NCI-H774 (cell line): ENCODE measurements at regions not wholly inside any gene's neighbourhood (a gene's known extent, or its start where the extent isn't known, plus 50 kb on each side); places are given as distances from the start of the nearest gene placed in this dataset.

Experiments
- DNase-seq: peaks from one replicate; lab custom pipeline; 2025; lab: John Stamatoyannopoulos, UW

DNA sequence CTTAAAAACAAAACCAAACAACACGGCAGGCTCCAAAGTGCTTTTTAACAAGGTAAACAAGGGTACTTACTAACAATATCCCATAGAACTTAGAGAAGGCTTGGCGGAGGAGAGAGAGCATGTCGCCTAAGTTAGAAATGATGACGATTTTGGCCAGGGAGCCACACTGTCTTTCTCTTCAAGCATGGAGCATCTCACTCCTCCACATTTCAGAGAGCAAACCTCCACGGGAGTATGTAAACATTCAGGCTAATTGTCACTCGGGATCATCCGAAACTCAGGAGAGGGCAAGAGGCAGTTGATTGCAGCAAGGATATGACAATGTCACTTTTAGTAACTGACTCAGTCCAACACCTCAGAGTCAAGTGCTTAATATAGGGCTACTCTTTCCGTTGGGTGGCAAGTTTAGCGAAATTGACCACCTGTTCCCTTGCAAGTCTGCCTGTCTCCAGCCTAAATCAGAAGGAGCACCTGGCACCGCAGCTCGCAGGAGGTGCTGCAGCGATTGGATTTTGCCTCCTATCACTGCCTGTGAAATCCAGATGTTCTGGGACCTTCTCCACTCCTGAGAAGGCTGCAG is 65.8 kb upstream of the RPS6KA2 start:
- DNase-seq, result no peak

DNA sequence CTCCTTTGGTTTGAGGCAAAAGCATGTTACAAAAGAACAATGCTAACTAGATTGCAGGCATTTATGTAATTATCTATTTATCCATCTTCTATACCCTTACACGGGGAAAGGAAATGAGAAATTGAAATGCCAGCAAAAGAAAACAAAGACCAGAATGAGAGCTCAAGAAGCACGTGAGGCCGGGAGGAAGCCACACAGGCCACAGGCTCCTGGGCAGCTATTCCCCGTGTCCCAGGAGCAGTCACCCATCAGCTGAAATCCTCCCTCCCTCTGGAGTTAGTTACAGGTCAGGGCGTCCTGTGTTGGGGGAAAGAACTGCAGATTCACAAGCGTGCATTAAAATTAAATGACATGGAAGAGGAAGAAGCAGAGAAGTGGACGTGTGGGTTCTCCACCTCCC is 64.7 kb upstream of the RPS6KA2 start:
- no peak for DNase-seq

DNA sequence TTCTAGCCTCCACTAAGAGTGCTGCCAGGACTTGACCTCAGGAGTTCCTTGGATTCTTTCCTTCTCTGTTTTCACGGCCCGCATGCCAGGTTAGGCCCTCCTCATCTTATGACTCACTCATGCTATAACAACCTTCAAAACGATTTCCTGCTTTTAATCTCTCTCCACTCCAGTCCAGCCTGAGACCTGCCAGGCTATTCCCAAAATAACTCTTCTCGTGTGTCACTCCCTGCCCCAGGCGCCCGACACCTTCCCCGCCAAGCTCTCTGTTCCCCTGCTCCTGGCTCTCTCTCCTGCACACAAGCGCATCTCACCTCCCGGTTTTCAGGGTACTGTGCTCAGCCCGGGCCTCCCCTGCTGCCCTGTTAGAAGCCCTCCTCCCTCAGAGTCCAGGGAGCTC is 64.1 kb upstream of the RPS6KA2 start:
- no peak for DNase-seq

DNA sequence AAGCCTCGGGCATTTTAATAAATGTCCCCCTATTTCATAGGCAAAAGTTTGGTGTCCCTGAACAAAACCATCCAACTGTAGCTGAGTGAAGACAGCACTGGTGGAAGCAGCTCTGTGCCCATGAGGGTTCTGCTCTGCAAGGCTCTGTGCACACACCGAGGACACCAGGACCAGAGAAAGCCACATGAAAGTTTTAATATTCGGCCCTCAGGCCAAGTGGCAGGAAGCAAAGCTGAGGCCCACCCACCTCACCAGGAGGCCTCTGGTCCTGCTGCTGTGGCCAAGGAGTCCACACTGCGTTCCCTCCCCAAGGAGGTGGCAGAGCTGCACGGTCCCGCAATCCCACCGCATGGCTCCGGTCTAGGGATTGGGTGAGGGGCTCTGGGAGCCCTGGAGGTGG is 62.6 kb upstream of the RPS6KA2 start:
- no peak for DNase-seq

DNA sequence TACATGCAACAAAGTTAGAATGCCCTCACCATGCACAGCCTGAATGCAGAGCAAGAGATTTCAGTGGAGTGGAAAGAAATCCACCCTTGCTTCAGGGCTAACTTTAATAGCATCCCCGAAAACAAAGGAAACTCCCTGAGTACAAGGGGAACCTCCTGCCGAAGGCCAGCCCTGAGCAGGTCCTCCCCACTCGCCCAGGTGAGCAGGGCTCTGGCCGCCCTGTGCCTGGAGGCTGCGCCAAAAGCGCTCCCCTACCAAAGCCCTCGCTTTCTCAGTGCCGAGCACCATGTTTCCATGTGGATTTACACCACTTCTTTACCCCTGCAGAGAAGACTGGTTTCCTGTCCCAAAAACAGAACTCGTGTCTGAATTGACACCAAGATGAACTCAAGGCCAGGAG is 61.9 kb upstream of the RPS6KA2 start:
- no peak for DNase-seq

DNA sequence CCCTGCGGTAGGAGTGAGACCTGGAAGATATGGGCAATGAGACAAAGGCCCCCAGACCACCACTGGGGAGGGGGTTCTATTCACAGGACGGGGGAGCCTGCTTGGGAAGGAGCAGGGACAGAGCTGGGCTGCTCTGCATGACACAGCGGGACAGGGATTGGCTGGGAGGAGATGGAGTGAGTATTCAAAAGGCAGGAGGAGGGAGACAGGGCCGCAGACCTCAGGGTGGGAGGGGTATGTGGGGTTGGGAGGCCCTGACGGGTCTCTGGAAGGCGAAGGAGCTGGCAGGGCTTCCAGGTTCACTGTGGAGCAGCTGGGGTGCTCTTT is 60.8 kb upstream of the RPS6KA2 start:
- no peak for DNase-seq

DNA sequence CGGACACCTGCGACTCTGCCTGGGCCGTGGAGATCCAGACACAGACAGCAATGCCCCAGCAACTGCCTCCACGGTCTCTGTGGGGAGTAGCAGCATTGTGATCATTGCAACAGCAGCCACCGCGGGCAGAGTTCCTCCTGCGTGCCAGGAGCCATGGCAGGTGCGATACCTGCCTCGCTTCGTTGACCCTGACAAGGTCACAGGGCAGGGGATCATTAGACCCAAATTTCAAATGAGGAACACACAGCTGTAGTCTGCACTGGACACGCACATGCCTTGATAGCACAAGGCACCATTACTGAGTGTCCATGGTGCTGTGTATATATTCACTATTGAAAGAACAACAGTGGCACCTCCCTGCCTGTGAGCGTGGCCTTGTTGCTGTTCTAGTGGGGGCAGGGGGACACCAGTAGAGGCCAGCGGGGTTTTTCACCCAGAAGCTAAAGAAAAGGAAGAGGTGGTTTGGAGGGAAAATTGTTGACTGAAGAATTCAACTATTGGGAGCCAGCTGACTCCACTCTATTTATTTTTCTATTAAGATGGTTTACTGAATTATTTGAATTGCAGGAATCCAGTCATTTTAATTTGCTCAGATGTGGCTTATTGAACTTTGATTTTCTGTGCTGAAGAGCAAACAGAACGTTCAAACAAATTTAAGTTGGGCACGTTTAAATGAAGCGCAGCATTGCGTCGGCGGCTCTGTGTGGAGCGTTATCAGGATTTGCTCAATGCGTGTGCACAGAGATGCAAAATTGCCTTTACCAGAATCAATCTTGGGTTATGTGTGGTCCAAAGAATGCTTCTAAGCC is 60.2 kb upstream of the RPS6KA2 start:
- DNase-seq, result peak; percentile 25

DNA sequence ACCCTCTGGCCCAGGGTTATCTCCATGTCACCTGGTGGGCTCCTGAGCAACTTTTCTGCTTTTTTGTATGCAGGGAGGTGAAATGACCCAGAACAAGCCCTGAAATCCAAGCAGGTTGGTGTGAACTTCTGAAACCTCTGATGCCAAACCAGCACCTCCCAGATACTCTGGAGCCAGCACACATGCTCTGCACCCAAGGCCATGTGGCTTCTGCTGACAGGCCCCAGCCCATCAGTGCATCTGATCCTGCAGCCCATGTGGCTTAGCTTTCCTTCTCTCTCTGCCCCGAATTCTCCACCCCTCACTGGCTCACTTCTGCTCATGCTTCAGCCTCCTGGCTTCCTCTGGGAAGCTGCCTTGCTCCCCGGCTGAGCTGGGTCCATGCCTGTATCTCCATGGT is 59.3 kb upstream of the RPS6KA2 start:
- DNase-seq, result no peak

DNA sequence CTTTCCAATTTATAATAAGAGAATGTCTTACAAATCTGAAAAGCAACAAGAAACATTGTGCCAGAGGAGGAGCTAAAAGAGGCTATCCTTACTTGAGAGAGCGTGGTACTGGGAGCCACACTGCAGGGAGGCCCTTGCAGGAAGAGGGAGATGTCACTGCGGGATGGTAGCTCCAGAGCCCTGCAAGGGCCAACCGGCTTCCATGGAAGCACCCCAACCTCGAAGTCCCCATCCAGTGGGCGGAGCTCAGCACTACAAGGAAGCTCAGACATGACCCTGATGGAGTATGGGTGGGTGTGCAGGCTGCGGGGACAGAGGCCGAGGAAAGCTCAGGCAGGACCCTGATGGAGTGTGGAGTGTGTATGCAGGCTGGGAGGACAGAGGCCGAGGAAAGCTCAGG is 57.8 kb upstream of the RPS6KA2 start:
- DNase-seq, result no peak

DNA sequence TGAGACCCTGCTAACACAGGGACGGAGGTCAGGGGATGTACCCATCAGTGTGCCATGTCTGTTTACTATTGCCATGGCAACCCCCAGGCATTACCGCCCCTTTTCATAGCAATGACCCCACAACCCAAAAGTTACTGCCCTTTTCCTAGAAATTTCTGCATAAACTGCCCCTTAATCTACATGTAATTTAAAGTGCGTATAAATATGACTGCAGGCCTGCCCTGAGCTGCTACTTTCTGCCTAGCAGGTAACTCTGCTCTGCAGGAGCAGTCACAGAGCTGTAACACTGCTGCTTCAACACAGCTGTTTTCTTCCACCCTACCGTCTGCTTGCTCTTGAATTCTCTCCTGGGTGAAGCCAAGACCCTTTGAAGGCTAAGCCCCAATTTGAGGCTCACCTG is 57.1 kb upstream of the RPS6KA2 start:
- no peak for DNase-seq

DNA sequence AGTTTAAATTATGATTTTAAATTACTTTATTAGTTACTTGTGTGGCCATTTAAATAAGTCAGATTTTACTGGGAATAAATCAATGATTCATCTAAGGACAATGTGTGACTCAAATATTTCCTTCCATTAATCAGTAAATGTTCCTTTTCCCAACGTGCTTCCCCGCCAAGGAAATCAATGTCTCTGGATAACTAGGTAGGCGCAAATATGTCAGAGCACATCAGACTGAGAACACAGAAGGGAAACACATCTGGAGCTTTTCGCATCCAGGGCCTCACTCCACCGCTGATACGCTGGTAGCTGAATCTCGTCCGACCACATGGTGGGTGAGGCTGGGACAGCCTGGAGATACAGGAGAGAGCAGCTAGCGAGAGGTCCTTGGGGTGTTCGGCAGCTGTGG is 56.4 kb upstream of the RPS6KA2 start:
- no peak for DNase-seq

DNA sequence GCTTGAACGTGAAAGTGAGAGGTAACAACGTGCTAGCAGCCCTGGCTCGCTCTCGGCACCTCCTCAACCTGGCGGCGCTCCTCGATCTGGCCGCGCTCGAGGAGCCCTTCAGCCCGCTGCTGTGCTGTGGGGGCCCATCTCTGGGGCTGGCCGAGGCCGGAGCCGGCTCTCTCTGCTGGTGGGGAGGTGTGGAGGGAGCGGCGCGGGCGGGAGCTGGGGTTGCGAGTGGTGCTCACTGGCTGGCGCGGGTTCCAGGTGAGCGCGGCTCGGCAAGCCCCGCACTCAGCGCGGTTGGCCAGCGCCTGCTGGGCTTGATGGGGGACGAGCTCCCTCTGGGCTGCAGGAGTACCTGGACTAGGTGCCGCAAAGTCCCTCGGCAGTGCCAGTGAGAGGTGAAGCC is 52.5 kb upstream of the RPS6KA2 start:
- DNase-seq, result no peak

DNA sequence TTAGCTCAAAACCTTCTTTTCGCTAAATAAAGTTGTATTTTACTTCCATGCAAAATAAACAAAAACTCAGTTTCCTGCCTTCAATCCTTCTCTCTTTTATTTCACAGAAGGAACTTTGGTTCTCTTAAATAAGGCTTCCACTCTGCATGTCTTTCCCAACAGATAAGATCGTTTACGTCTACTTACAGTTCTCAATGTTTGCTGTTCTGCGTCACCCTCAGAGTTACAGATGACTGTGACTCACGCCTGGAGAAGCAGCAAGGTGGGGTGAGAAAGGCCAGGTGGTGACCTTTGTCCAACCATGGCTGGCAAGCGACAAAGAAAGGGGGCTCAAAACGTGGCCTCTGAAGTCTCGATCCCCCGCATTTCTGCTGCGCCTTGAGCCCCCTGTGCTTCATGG is 51.4 kb upstream of the RPS6KA2 start:
- DNase-seq, result no peak

DNA sequence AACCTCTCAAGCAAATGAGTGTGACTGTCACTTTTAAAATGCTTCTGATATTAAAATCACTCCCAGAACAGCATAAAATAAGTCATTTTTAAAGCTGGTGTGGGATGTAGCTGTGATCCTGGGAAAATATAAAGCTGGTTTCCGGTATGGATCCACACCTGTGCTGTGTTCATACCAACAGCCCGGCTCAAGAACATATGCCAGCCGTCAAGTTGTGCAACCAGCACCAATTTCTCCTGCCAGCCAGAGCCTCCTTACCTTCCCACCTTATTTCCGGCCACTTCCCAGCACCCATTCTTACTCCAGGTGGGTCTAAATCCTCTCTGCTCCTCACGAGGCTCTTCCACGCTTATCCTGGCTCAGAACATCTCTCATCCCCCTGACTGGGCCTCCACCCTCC is 50.9 kb upstream of the RPS6KA2 start:
- no peak for DNase-seq
